ENCODE measurements at regions not wholly inside any gene's neighbourhood (a gene's known extent, or its start where the extent isn't known, plus 50 kb on each side); places are given as distances from the start of the nearest gene placed in this dataset.

DNA sequence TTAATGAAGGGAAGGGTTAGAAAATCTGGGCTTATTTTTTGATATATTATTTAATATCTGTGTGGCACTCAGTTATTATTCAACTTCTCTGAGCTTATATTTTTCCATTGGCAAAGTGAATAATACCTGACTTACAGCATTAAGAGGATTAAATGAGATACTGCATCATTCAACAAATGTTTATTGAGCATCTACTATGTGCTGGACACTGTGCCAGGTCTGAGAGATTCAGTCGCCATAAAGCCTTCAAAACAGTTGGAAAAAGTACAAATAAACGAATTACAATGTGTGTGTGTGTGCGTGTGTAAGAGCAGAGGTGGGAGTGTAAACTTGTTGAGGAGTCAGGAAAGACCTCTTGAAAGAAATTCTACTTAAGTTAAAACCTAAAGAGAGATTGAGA, 87.9 kb upstream of the CD53 start:
- TF ChIP-seq CTCF (IDR thresholded peaks at IDR 0.05; ENCODE audit: insufficient read depth, low read length) (no peak), REST (IDR thresholded peaks at IDR 0.05; ENCODE audit: insufficient replicate concordance, low read depth) (no peak), POLR2AphosphoS5 (IDR thresholded peaks at IDR 0.05; ENCODE audit: low read depth) (no peak), GABPA (IDR thresholded peaks at IDR 0.05; ENCODE audit: low read depth) (no peak), SPI1 (IDR thresholded peaks at IDR 0.05; ENCODE audit: borderline replicate concordance, low read depth) (no peak)

All from HL-60 (cell line).